ENCODE measurements at regions not wholly inside any gene's neighbourhood (a gene's known extent, or its start where the extent isn't known, plus 50 kb on each side); places are given as distances from the start of the nearest gene placed in this dataset.

DNA sequence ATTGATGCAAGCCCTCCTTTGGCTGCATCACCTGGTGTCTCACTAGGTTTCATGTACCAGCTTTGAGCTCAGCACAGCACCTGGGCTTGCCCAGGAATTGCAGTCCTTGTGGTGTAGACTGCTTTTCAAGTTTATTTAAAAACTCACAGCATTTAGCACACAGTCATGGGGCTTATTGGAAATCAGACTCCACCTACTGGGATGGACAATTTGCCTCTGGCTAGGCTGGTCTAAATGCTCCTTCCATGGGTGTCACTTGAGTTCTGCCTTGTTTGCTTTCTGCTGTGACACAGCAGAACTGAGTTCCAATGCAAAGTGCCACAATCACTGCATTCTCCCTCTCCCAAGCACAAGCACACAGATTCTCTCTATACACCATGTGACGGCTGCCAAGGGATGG is 453.3 kb downstream of the GABRG2 start:
- FAIRE-seq (no peak), DNase-seq (ENCODE audit: low read depth, low spot score) (no peak)
- intact Hi-C loops (cut with micrococcal nuclease), result no loop called here
- CTCF ChIA-PET, result no interaction called here
- Histone ChIP-seq H2AFZ (ENCODE audit: low read depth, low read length) (no peak overlapping the region), H3K9ac (replicated peaks; ENCODE audit: extremely low read depth, insufficient read depth, low read length) (no peak overlapping the region), H3K9me1 (replicated peaks; ENCODE audit: control insufficient read depth, extremely low read depth, insufficient read depth, low read length) (no peaks in the 10 kb centered on the region), H4K20me1 (replicated peaks; ENCODE audit: control insufficient read depth, extremely low read depth, insufficient read depth, low read length) (no peaks in the 10 kb centered on the region), H3K9me3 (replicated peaks; ENCODE audit: control insufficient read depth, insufficient read depth, low read length) (peaks cover 3% of the 10 kb centered on the region), H3K4me2 (ENCODE audit: insufficient read depth, low read length) (no peak overlapping the region), H3K4me3 (replicated peaks in 1 of 3; ENCODE audit: insufficient read depth in 1 of 3, low read depth in 1 of 3, low read length in 3 of 3) (no peak overlapping the region), H3K36me3 (ENCODE audit: control insufficient read depth in 2 of 2, extremely low read depth in 1 of 2, insufficient read depth in 2 of 2, low read length in 2 of 2) (no peaks in the 10 kb centered on the region), H3K27me3 (ENCODE audit: control insufficient read depth in 2 of 2, insufficient read depth in 2 of 2, low read length in 2 of 2) (no peaks in the 10 kb centered on the region), H3K27ac (ENCODE audit: insufficient read depth, low read depth, low read length) (no peak overlapping the region), H3K4me1 (ENCODE audit: control insufficient read depth, extremely low read depth, insufficient read depth, low read length) (no peaks in the 10 kb centered on the region), H3K79me2 (ENCODE audit: control insufficient read depth, insufficient read depth, low read length) (no peaks in the 10 kb centered on the region)
- TF ChIP-seq MYC (IDR thresholded peaks at IDR 0.05; ENCODE audit: low read depth, low read length) (no peak), FOS (IDR thresholded peaks at IDR 0.05; ENCODE audit: borderline replicate concordance, insufficient read depth, low read length) (no peak), POLR2A (IDR thresholded peaks at IDR 0.05; ENCODE audit: low read depth, low read length) (no peak), POLR2AphosphoS5 (IDR thresholded peaks at IDR 0.05; ENCODE audit: insufficient read depth, low read depth, low read length) (no peak), EZH2 (IDR thresholded peaks at IDR 0.05; ENCODE audit: borderline replicate concordance, low read depth, low read length, severe bottlenecking) (no peak), GATA2 (IDR thresholded peaks at IDR 0.05; ENCODE audit: insufficient read depth, insufficient read length, low read depth, low read length) (no peak), JUN (IDR thresholded peaks at IDR 0.05; ENCODE audit: borderline replicate concordance, insufficient read depth, insufficient read length, low read depth) (no peak)
- TF ChIP-seq, protein P1, sequence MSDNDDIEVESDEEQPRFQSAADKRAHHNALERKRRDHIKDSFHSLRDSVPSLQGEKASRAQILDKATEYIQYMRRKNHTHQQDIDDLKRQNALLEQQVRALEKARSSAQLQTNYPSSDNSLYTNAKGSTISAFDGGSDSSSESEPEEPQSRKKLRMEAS (IDR thresholded peaks at IDR 0.05; ENCODE audit: insufficient read depth, insufficient read length), result no peak
- TF ChIP-seq, protein P2, sequence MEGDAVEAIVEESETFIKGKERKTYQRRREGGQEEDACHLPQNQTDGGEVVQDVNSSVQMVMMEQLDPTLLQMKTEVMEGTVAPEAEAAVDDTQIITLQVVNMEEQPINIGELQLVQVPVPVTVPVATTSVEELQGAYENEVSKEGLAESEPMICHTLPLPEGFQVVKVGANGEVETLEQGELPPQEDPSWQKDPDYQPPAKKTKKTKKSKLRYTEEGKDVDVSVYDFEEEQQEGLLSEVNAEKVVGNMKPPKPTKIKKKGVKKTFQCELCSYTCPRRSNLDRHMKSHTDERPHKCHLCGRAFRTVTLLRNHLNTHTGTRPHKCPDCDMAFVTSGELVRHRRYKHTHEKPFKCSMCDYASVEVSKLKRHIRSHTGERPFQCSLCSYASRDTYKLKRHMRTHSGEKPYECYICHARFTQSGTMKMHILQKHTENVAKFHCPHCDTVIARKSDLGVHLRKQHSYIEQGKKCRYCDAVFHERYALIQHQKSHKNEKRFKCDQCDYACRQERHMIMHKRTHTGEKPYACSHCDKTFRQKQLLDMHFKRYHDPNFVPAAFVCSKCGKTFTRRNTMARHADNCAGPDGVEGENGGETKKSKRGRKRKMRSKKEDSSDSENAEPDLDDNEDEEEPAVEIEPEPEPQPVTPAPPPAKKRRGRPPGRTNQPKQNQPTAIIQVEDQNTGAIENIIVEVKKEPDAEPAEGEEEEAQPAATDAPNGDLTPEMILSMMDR (IDR thresholded peaks at IDR 0.05; ENCODE audit: extremely low read depth in 1 of 2, insufficient read depth in 1 of 2, low read depth in 1 of 2, low read length in 2 of 2), result no peak
- BruUV-seq (replicated peaks), result no TSS peak
- dilution Hi-C loops (cut with MboI; ENCODE audit: extremely low pct_ligation_motif_present, low sequenced_read_pairs), result no loop called here
- POLR2A ChIA-PET, result no interaction called here

Measured in endothelial cell of umbilical vein (primary cell).